Adipocyte (in vitro differentiated cells): ENCODE measurements at regions not wholly inside any gene's neighbourhood (a gene's known extent, or its start where the extent isn't known, plus 50 kb on each side); places are given as distances from the start of the nearest gene placed in this dataset.

Experiments used
- DNase-seq: peaks from one replicate; pipeline ENCODE4 v3.0.0-alpha.2; 2015; ENCODE audit warnings: low read depth
- H3K27me3 ChIP-seq: replicated peaks from 2 replicates; pipeline ENCODE4 v1.7.0; 2013; ENCODE audit warnings: mild to moderate bottlenecking, low read length, moderate library complexity; ENCODE audit not compliant: control insufficient read depth, insufficient read depth
- H3K36me3 ChIP-seq: 2 replicates; pipeline ENCODE4 v1.7.0; 2013; ENCODE audit warnings: low read length, mild to moderate bottlenecking, moderate library complexity; ENCODE audit not compliant: control insufficient read depth, insufficient read depth, severe bottlenecking
- H3K4me1 ChIP-seq: 2 replicates; pipeline ENCODE4 v1.7.0; 2013; ENCODE audit warnings: mild to moderate bottlenecking, low read length, moderate library complexity; ENCODE audit not compliant: control insufficient read depth, insufficient read depth
- H3K4me3 ChIP-seq: 2 replicates; pipeline ENCODE4 v1.7.0; 2013; ENCODE audit warnings: mild to moderate bottlenecking, low read length, moderate library complexity
- H3K9ac ChIP-seq: 2 replicates; pipeline ENCODE4 v1.7.0; 2013; ENCODE audit warnings: mild to moderate bottlenecking, low read length, moderate library complexity
- H3K9me3 ChIP-seq: 2 replicates; pipeline ENCODE4 v1.7.0; 2013; ENCODE audit warnings: mild to moderate bottlenecking, low read length, moderate library complexity; ENCODE audit not compliant: control insufficient read depth

DNA sequence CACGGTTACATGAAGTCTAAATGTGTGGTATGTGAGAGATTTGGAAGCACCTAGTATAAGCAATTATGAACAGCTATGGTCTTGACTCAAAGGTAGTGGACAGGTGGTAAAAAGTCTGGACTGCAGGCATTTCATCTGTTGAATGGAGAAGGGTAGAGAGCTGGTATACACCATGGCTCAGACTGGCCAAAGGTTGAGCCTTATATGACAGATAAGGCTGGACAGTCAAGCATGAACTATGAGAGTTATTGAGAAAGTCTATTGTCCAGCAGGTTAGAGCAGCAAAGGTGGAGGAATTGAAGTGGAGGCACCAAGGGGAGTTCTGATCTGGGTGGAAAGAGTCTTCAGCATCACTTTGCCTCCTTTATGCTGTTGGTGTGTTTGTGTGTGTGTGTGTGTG, 346.7 kb upstream of the SLC14A2 start:
- Histone ChIP-seq H3K4me1 (no peaks in the 10 kb centered on the region), H3K9ac (no peak overlapping the region), H3K4me3 (no peak overlapping the region), H3K36me3 (no peaks in the 10 kb centered on the region), H3K27me3 (no peaks in the 10 kb centered on the region), H3K9me3 (peaks cover 6% of the 10 kb centered on the region)
- DNase-seq = no peak

DNA sequence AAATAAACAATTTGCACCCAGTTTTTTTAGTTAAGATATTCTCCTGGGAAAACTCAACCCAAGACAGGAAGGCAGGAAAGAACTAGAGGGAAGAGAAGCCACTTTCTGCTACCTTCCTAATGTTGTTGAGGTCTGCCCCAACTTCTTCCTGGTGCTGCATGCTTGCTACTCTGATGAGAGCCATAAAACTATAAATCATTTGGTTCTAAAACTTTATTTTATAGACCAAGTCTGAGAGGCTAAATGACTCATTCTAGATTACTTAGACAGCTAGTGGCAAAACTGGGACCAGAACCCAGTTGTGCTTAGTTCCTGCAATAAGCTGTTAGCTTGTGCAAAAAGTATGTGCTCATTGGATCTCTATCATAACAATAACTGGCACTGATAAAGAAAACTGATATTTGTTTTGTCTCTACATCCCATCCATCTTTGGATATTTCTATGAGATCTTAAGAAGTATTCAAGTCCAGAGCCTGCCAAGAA, 344.9 kb upstream of the SLC14A2 start:
- DNase-seq = no peak
- Histone ChIP-seq H3K9ac (no peak overlapping the region), H3K36me3 (no peaks in the 10 kb centered on the region), H3K4me1 (no peaks in the 10 kb centered on the region), H3K9me3 (peaks cover 9% of the 10 kb centered on the region), H3K4me3 (no peak overlapping the region), H3K27me3 (no peaks in the 10 kb centered on the region)

DNA sequence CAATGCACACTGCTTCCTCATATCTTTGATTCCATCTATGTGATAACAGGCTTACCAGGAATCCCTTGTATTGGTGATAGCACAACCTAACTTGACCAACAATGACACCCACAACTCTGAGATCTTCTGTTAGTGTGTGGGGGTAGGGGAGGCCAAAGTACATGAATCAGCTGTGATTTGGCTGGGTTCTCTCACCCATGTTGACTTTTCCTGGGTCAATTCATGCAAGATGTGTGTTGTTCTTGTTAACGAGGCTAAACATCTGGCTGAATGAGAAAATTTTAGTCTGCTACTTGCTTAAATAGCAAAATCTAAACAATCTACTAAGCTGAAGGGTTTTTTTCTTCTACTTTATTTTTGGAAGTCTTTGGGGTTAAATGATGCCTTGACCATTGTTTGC, 341.2 kb upstream of the SLC14A2 start:
- Histone ChIP-seq H3K9ac (no peak overlapping the region), H3K36me3 (no peaks in the 10 kb centered on the region), H3K4me1 (no peaks in the 10 kb centered on the region), H3K27me3 (no peaks in the 10 kb centered on the region), H3K9me3 (peaks cover 11% of the 10 kb centered on the region), H3K4me3 (no peak overlapping the region)
- DNase-seq = no peak

DNA sequence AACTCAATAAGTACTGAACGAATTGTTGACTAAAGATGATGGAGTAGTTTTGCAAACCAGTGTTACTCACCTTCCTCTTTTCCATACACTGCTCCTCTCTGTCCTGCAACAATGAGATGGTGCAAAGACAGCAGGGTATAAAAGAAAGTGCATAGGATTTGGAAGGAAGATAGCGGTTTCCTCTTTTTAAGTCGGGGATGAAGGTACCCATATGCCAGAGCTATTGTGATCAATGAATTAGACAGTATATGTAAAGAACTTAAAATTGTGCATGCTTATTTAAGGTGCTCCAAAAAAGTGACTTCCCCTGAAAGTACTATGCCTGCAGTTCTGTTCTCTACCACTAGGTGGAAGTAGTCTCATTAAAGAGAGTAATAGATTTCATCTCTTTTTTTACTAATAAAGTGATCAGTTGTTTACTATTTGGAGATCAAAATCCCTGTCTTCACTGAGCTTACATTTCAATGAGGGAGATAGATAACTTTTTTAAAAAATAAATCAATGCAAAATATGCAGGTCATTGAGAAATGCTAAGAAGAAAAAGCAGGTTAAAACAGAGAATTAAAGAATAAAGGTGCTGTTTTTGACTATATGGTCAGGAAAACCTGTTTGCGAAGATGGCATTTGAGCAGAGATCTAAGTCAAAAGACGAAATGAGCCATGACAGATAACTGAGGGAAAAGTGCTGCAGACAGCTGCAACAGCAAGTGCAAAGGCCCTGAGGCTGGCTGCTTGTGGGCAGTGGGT, 339.7 kb upstream of the SLC14A2 start:
- Histone ChIP-seq H3K27me3 (no peaks in the 10 kb centered on the region), H3K9me3 (peaks cover 11% of the 10 kb centered on the region), H3K36me3 (no peaks in the 10 kb centered on the region), H3K4me3 (no peak overlapping the region), H3K9ac (no peak overlapping the region), H3K4me1 (no peaks in the 10 kb centered on the region)
- peak; percentile 46 for DNase-seq

DNA sequence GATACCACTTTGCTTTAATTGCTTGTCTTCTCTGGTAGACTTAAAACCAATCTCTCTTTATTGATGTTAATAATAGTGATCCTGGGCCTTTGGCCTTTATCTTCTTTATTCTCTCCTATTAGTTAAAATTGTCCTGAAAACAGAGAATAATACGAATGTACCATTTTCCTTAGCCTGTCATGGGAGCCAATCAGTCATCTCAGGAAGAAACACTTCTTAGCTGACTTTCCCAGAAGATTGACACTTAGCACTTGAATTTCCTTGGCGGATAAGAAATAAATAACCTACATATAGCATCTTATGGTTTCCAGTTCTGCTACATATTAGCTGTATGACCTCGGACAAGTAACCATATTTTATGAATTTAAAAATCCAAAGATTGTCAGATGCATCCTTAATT, 338.4 kb upstream of the SLC14A2 start:
- H3K9ac ChIP-seq = no peak overlapping the region
- peaks cover 9% of the 10 kb centered on the region for H3K9me3 ChIP-seq
- no peaks in the 10 kb centered on the region for H3K4me1 ChIP-seq
- DNase-seq = no peak
- no peaks in the 10 kb centered on the region for H3K36me3 ChIP-seq
- peaks cover 5% of the 10 kb centered on the region for H3K27me3 ChIP-seq
- no peak overlapping the region for H3K4me3 ChIP-seq

DNA sequence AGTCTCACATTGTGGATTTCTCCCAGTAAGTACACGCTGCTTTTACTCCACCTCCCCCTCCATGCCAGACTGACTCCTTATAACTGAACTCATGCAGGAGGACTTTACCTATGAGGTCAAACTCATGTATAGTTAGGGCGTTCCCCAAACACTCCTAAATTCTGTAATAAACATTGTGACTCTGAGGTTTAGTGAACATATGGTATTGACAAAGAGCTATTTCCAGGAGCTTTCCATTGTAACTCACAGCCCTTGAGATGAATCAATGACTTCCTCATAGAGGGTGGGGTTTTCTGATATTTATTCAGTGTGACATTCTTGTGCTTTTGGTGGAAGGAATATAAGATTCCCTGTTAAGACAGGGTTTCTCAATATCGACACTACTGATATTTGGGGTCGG, 337.4 kb upstream of the SLC14A2 start:
- Histone ChIP-seq H3K4me1 (no peaks in the 10 kb centered on the region), H3K9me3 (peaks cover 5% of the 10 kb centered on the region), H3K36me3 (no peaks in the 10 kb centered on the region), H3K27me3 (peaks cover 5% of the 10 kb centered on the region), H3K4me3 (no peak overlapping the region), H3K9ac (no peak overlapping the region)
- DNase-seq = no peak

DNA sequence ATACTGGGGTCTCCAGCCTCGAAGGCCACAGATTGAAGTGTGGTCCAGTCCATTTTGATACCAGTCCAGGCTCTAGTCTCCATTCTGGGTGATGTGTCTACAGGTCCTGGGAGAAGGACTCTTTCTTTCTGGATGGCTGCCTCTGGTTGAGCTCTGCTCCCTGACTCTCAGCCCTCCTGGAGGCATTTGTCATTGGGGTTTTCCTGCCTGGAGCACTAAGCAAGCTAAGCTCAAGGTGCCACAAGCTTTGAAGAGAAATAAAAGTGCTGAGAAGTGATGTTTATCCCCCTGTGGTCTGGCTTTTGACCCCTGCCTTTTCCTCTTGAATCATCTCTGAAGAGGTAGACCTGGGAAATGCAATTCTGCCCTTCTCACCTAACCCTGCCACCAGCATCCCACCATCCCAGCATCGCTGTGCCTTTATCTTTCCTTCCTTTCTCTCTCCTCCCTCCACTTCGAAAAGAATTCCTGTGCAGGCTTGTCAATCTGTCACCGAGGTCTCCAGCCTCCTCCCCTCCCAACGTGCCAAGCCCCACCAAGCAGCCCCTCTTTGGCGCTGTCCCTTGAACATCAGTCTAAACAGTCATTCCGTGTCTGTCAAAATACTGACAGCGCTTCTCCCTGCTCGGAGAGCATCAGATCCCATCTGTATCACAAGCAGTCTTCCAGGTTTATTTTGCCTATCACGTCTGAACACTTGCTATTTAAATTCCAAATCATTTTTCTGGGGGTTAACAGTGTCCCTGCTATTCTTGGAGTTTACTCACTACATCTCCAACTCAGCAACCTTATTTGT, 334.6 kb upstream of the SLC14A2 start:
- H3K4me3 ChIP-seq = no peak overlapping the region
- H3K4me1 ChIP-seq = no peaks in the 10 kb centered on the region
- no peak overlapping the region for H3K9ac ChIP-seq
- DNase-seq = no peak
- no peaks in the 10 kb centered on the region for H3K9me3 ChIP-seq
- H3K36me3 ChIP-seq = no peaks in the 10 kb centered on the region
- H3K27me3 ChIP-seq = peaks cover 5% of the 10 kb centered on the region

DNA sequence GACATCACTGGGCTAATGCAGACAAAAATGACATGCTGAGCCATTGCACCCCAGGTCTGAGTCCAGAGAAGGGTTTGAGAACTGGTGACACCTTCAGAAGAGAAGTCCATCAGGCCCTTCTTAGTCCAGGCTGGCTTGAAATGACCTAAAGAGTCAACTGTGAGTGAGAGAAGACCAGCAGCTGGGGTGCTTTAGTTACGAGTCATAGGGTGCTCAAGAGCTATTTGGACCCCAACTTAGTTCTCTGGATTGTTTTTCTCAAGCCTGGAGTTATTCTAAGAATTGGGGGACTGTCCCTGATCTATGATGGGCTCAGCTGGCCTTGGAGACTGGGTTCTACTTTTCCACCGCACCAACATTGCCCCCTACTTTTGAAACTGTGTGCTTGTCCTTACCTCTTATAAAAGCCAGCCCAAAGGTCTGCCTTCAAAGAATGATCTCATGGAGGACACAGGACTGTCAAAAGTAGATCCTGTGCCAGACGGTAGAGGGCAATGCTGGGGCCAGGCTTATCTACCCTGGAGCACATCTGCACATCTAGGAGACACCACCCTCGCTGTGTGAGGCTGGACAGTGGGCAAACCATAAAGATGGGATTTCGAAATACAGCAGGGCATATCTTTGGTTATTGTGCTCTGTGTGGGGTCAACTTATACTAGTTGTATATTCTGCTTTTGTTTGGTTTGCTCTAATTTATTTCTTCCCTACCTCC, 333.0 kb upstream of the SLC14A2 start:
- DNase-seq = no peak
- H3K9me3 ChIP-seq = no peaks in the 10 kb centered on the region
- H3K4me3 ChIP-seq = no peak overlapping the region
- no peaks in the 10 kb centered on the region for H3K4me1 ChIP-seq
- H3K27me3 ChIP-seq = peaks cover 5% of the 10 kb centered on the region
- no peak overlapping the region for H3K9ac ChIP-seq
- no peaks in the 10 kb centered on the region for H3K36me3 ChIP-seq

DNA sequence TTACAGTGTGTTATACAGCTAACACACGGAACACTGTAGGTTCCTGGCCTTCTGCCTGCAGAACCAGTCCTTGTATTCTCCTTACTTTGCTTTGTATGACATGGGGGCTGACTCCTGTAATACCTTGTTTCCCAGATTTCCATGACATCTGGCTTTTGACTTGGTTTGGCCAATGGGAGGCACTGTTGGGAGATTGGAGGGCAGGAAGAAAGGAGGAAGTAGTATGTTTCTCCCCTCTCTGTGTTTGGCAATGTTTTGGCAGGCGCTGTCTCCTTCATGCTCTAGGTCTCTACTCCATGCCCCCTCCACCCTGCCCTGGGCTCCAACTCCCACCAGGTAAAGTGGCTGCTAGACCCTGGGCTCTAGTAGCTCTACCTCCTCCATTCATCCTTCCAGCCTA, 331.1 kb upstream of the SLC14A2 start:
- no peak overlapping the region for H3K9ac ChIP-seq
- no peak for DNase-seq
- no peaks in the 10 kb centered on the region for H3K4me1 ChIP-seq
- no peaks in the 10 kb centered on the region for H3K9me3 ChIP-seq
- no peaks in the 10 kb centered on the region for H3K36me3 ChIP-seq
- H3K4me3 ChIP-seq = no peak overlapping the region
- H3K27me3 ChIP-seq = peaks cover 5% of the 10 kb centered on the region

DNA sequence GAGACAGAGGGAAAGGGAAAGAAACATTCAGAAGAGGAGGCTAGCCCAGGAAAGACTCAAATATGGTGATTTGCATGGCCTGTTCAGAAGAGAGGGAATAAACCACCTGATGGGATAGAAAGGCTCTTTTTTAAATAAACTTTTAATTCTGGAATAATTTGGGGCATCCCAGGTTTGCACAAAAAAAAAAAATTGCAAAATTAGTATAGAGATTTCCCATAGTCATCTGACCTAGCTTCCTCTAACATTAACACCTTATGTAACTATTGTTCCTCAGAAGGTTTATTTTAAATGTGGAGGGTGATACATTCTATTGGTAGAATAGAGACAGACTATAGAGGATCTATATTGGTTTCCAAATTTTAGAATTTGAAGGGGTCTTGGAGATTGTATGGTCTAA, 330.4 kb upstream of the SLC14A2 start:
- Histone ChIP-seq H3K9me3 (no peaks in the 10 kb centered on the region), H3K4me3 (no peak overlapping the region), H3K27me3 (peaks cover 5% of the 10 kb centered on the region), H3K36me3 (no peaks in the 10 kb centered on the region), H3K4me1 (no peaks in the 10 kb centered on the region), H3K9ac (no peak overlapping the region)
- no peak for DNase-seq

DNA sequence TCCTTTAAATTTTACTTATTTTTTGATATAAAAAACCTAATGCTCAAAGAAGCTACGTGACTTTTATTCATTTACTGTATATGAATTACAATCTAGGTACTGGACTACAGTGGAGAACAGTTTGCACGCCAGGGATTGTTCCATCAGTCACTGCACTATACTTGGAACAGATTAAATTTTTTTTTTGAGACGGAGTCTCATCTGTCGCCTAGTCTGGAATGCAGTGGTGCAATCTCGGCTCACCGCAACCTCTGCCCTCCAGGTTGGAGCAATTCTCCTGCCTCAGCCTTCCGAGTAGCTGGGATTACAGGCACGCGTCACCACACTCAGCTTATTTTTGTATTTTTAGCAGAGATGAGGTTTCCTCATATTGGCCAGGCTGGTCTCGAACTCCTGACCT, 330.0 kb upstream of the SLC14A2 start:
- Histone ChIP-seq H3K4me3 (no peak overlapping the region), H3K36me3 (no peaks in the 10 kb centered on the region), H3K9me3 (no peaks in the 10 kb centered on the region), H3K9ac (no peak overlapping the region), H3K4me1 (no peaks in the 10 kb centered on the region), H3K27me3 (peaks cover 5% of the 10 kb centered on the region)
- no peak for DNase-seq
